ENCODE measurements at regions not wholly inside any gene's neighbourhood (a gene's known extent, or its start where the extent isn't known, plus 50 kb on each side); places are given as distances from the start of the nearest gene placed in this dataset.
A peak's percentile ranks its signal among the peaks of the same experiment; 100 is the strongest.

DNA sequence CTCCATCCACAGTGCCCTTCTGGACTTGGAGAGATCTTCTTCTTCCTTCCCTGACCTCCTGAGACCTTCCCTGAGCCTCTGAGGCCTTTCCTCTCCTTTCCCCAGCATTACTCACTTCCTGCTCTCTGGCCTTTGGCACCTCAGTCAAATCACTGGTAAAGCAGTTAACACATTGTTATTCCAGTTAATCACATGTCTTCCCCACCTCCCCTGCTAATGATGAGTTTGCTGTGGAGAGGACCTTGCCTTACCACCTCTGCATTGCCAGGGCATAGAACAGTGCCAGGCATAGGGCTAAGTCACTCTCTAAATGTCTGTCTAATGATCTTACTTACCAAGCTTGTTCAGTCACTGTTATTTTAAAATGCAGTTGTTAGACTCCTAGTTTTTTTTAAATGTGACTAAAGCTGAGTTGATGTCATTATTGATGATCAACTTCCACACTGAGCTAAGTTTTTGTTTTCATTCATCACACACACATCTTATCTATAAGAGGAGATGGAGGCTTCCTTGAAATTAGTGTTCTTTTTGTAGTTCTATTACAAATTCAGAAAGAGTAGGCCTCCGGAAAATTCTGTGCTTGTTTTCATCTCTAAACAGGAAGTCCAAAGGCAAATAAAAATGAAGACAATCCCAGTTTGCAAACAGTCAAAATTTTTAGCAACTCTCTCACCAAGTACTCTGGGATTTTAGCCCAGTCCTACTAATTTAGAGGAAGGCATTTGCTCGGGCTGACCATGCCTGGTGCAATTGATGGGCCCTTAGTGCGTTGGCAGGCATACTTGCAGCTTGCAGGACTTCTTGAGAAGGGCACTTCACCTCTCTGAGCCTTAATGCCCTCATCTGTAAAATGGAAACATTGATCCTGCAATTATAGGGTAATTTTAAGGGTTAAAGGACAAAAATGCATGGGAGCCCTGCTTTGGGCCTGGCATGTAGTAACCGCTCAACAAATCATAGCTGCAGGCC is 113.7 kb upstream of the SPRED2 start:
- Histone ChIP-seq H3K27ac (peak overlapping the region in 1 of 2 donors; percentile 42), H3K4me3 (no peak overlapping the region)
- no peak for DNase-seq (ENCODE audit: low spot score)
- TF ChIP-seq, protein P1, sequence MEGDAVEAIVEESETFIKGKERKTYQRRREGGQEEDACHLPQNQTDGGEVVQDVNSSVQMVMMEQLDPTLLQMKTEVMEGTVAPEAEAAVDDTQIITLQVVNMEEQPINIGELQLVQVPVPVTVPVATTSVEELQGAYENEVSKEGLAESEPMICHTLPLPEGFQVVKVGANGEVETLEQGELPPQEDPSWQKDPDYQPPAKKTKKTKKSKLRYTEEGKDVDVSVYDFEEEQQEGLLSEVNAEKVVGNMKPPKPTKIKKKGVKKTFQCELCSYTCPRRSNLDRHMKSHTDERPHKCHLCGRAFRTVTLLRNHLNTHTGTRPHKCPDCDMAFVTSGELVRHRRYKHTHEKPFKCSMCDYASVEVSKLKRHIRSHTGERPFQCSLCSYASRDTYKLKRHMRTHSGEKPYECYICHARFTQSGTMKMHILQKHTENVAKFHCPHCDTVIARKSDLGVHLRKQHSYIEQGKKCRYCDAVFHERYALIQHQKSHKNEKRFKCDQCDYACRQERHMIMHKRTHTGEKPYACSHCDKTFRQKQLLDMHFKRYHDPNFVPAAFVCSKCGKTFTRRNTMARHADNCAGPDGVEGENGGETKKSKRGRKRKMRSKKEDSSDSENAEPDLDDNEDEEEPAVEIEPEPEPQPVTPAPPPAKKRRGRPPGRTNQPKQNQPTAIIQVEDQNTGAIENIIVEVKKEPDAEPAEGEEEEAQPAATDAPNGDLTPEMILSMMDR (IDR thresholded peaks at IDR 0.05), result no peak

DNA sequence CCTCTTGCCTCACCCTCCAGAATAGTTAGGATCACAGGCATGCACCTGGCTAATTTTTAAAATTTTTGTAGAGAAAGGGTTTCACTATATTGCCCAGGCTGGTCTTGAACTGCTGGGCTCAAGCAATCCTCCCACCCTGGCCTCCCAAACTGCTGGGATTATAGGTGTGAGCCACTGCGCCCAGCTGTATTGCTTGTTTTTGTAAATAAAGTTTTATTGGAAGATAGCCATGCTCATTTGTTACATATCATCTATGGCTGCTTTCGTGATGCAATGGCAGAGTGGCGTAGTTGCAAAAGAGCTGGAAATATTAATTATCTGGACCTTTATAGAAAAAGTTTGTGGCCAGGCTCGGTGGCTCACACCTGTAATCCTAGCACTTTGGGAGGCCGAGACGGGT is 109.4 kb upstream of the SPRED2 start:
- no peak overlapping the region for H3K4me3 ChIP-seq
- no peak for DNase-seq (ENCODE audit: low spot score)
- TF ChIP-seq, protein P1 (IDR thresholded peaks at IDR 0.05), result no peak
- H3K27ac ChIP-seq, result no peak overlapping the region

DNA sequence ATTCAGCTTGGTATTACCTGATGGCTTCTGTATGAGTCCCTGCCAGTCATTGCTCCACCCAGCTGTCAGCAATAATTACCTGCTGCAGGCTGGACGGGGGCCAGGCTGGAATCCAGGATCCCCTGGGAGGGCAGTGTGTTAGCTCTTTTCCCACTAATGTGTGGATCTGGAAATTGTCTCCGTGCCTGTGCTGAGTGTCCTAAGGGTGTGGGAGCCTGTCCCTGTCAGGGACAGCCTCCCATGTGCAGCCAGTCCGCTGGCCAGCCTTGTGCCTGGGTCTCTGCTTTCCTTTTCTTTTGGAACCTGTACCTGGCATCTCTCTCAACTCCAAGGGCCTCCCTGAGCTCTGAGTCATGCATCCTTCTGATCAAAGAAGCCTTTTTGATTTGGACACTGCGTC is 107.2 kb upstream of the SPRED2 start:
- TF ChIP-seq, protein P1 (IDR thresholded peaks at IDR 0.05), result no peak
- Histone ChIP-seq H3K4me3 (no peak overlapping the region), H3K27ac (no peak overlapping the region)
- no peak for DNase-seq (ENCODE audit: low spot score)

DNA sequence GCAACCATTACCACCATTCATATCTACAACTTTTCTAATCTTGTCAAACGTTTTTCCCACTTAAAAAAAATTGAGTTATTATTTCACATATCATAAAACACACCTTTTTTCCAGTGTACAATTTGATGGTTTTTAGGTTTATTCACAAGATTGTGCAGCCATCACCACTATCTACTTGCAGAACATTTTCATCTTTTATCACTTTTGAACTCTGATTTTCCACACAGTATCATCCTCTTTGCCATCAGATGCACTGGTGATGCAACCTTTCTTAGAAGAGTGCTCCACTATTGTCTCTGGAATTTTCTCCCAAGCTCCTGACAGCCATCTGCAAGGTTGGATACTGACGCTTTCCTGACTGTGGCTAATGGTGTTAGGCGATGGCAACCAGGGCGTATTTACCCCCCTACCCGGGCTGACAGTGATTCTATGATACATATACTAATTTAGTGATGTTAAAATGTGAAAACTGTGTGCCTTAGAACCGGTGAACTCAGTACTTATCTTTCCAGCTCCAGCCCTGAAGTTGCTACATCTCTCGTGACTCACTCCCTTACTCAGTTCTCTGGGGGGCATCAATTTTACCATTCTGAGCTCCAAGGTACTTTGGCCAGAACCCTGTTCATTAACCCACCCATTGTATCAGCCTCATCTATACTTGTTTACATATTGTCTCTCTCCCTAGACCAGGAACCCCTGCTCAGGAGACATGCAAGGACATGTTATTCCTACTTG is 105.4 kb upstream of the SPRED2 start:
- Histone ChIP-seq H3K27ac (no peak overlapping the region), H3K4me3 (no peak overlapping the region)
- no peak for DNase-seq (ENCODE audit: low spot score)
- TF ChIP-seq, protein P1 (IDR thresholded peaks at IDR 0.05), result no peak

DNA sequence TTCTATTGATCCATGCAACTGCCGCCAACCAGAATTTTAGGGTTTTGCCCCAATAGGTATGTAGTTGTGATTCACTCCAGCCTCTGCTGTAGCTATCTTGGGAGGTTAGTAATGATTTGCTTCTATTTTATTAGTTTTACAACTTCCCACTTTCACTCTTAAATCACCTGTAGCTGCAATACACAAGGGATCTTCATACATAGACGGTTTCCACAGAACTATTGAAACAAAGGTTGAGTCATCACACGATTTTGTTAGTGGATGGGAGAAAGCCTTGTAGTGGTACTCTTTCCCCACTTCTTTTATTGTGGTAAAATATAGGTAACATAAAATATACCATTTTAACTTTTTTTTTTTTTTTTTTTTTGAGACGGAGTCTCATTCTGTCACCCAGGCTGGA is 104.2 kb upstream of the SPRED2 start:
- no peak for DNase-seq (ENCODE audit: low spot score)
- Histone ChIP-seq H3K4me3 (no peak overlapping the region), H3K27ac (no peak overlapping the region)
- TF ChIP-seq, protein P1 (IDR thresholded peaks at IDR 0.05), result no peak

DNA sequence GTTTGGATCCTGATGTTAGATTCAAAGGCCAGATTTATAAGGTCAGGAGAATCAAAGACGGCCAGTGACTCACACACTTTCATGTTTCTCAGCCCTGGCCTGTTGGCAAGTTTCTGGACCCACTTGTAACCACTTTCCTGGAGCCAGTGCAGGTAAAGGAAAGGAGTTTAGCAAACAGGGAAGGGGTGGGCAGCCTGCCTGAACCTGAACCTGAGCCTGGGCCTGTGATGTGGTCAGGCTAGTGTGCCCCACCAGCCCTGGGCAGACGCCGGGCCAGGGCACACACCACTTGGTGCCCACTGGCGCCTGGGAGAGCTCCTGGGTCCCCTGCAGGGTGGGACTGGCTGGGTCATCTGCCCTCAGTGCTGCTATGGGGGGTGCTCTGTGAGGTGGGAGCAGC is 100.5 kb upstream of the SPRED2 start:
- no peak for DNase-seq (ENCODE audit: low spot score)
- no peak overlapping the region for H3K27ac ChIP-seq
- H3K4me3 ChIP-seq, result no peak overlapping the region
- TF ChIP-seq, protein P1 (IDR thresholded peaks at IDR 0.05), result no peak

Measured in coronary artery (tissue), 2 donors.